Vagina (tissue), 2 donors: ENCODE measurements at regions not wholly inside any gene's neighbourhood (a gene's known extent, or its start where the extent isn't known, plus 50 kb on each side); places are given as distances from the start of the nearest gene placed in this dataset.

Experiments
- POLR2A ChIP-seq, 2 donors: fragments of 450-650 bp; IDR thresholded peaks; one replicate each; pipeline ENCODE4 v1.6.1; 2017; ENCODE audit warnings: antibody characterized with exemption in 2 of 2, mild to moderate bottlenecking in 2 of 2, moderate library complexity in 2 of 2
- POLR2AphosphoS5 ChIP-seq, 2 donors: sonication (generic); formaldehyde crosslinking; IDR thresholded peaks; one replicate each; pipeline ENCODE4 v1.9.0; 2017; ENCODE audit warnings: antibody characterized with exemption in 2 of 2, mild to moderate bottlenecking in 2 of 2, low read depth in 1 of 2; ENCODE audit not compliant: insufficient read depth in 1 of 2

DNA sequence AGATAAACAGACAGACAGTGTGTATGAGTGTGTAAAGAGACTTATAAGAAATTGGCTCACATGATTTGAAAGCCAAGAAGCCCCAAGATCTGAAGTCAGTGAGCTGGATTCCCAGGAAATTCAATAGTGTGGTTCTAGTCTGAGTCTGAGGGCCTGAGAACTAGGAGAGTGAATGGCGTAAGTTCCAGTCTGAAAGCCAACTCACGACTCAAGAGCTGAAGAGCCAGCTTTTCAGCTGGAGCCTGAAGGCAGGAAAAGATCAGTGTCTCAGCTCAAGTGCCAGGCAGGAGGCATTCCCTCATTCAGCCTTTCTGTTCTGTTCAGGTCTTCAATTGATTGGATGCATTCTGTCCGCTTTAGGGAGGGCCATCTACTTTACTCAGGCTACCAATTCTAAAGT, 257.2 kb downstream of the PLPP3 start:
- no peak for TF ChIP-seq POLR2A (IDR thresholded peaks at IDR 0.05)
- TF ChIP-seq POLR2AphosphoS5 (IDR thresholded peaks at IDR 0.05; ENCODE audit: insufficient read depth in 1 of 2, low read depth in 1 of 2), result no peak
